Skeletal muscle tissue (tissue), 3 donors: ENCODE measurements at regions not wholly inside any gene's neighbourhood (a gene's known extent, or its start where the extent isn't known, plus 50 kb on each side); places are given as distances from the start of the nearest gene placed in this dataset.

Source experiments
- H3K27ac ChIP-seq: one replicate; pipeline ENCODE4 v1.7.0; 2013; ENCODE audit warnings: mild to moderate bottlenecking, low read depth, low read length, inconsistent platforms
- H3K27me3 ChIP-seq, 3 donors: one replicate each; pipeline ENCODE4 v1.7.0; 2013; ENCODE audit warnings: low read length in 3 of 3; ENCODE audit not compliant: control insufficient read depth in 3 of 3, insufficient read depth in 3 of 3
- H3K36me3 ChIP-seq, 3 donors: one replicate each; pipeline ENCODE4 v1.7.0; 2013; ENCODE audit warnings: low read length in 3 of 3; ENCODE audit not compliant: control insufficient read depth in 3 of 3, insufficient read depth in 3 of 3
- H3K4me1 ChIP-seq, 3 donors: one replicate each; pipeline ENCODE4 v1.7.0; 2013; ENCODE audit warnings: low read length in 3 of 3, mild to moderate bottlenecking in 3 of 3; ENCODE audit not compliant: control insufficient read depth in 3 of 3, insufficient read depth in 3 of 3
- H3K4me3 ChIP-seq, 3 donors: one replicate each; pipeline ENCODE4 v1.7.0; 2013; ENCODE audit warnings: low read length in 3 of 3
- H3K9ac ChIP-seq, 3 donors: one replicate each; pipeline ENCODE4 v1.7.0; 2013; ENCODE audit warnings: low read length in 3 of 3, mild to moderate bottlenecking in 3 of 3, moderate library complexity in 2 of 3, low read depth in 1 of 3
- H3K9me3 ChIP-seq, 3 donors: one replicate each; pipeline ENCODE4 v1.7.0; 2013; ENCODE audit warnings: low read length in 3 of 3; ENCODE audit not compliant: control insufficient read depth in 3 of 3
- donor health status: Osteomylitis.

DNA sequence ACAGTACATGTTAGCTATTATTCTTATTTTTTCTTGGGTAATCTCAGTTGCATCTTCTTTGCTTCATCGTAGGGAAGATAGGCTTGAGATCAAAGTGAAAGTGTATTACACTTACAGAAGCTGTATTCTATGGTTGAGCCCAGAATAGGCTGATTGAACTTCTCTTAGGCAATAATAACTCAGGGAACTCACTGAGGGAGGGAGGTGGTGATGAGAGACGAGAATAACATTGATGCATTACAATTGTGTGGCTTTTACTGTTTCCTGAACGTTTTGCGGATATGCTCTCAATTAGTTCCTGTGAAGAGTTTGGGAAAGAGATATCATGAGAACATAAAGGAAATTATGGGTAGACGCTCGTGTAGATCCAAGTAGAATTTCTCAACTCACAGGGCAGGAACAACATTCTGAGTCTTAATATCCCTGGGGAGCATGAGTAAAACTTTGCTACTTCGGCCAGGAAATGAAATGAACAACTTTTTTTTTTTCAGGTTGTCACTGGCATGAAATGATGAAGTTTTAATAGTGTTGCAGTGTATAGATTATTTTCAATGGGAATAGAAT is 302.2 kb downstream of the TUSC7 start:
- Histone ChIP-seq H3K27ac (no peak overlapping the region), H3K4me3 (no peak overlapping the region), H3K9me3 (no peaks in the 10 kb centered on the region)

DNA sequence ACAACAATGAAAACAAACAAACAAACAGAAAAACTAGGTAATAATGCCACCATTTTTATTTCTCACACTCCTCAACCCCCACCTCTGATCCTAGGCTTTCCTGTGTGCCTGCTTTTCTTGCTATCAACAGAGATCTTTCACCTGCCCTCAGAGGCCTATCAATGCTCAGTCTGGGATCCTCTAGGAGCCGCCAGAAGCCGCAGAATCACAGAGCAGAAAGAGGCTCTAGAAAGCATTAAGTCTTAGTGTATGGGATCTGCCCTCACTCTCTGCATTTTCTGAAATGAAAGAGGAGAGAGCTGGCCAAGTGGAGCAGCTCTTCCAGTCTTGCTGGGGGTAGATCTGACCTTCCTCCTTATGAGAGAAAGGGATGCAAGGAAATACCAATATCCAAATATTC is 306.8 kb downstream of the TUSC7 start:
- H3K27ac ChIP-seq: no peak overlapping the region
- peaks cover 0 to 2% (median 0%) of the 10 kb centered on the region in 3 donors for H3K27me3 ChIP-seq
- no peaks in the 10 kb centered on the region for H3K36me3 ChIP-seq
- no peaks in the 10 kb centered on the region for H3K4me1 ChIP-seq
- H3K9ac ChIP-seq: no peak overlapping the region
- no peak overlapping the region for H3K4me3 ChIP-seq
- H3K9me3 ChIP-seq: no peaks in the 10 kb centered on the region

More for the DNA sequence above, 302.2 kb downstream of the TUSC7 start:
- no peaks in the 10 kb centered on the region for H3K27me3 ChIP-seq
- no peaks in the 10 kb centered on the region for H3K4me1 ChIP-seq
- no peak overlapping the region for H3K9ac ChIP-seq
- no peaks in the 10 kb centered on the region for H3K36me3 ChIP-seq

DNA sequence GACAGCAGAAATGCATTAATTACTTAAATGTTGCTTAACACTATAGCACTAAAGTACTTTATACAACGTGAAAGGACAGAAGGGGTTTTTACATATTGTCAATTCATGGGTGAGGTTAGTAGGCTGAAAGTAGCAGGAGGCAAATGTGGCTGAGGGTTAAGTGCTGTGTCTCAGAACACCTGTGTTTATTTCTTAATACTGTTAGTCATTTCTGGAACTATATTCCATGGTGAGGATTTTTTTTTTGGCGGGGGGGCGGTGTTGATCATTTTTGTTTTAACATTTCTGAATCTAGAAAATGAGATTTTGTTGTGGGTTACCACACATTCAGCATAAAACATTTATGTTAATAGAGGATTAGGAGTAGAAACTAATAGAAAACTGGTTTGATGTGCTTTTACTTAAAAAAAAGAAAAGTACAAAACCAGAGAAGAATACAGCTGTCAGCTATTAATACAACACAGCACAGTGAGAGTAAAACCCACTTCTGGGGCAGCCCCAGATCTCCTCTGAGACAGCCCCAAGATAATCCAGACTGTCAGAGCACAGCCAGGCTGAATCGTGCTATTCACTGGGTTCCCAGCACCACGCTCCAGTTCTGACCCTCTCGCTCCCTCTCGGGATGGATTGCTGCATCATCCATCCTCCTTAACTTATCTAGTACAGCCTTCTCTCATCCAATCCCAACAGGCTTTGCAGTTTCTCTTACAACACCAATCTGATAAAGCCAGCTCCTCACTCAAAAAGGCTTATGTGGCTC is 307.7 kb downstream of the TUSC7 start:
- Histone ChIP-seq H3K4me3 (no peak overlapping the region), H3K27ac (no peak overlapping the region), H3K36me3 (no peaks in the 10 kb centered on the region), H3K9me3 (no peaks in the 10 kb centered on the region), H3K4me1 (no peaks in the 10 kb centered on the region), H3K27me3 (peaks cover 0 to 2% (median 0%) of the 10 kb centered on the region in 3 donors), H3K9ac (no peak overlapping the region)

DNA sequence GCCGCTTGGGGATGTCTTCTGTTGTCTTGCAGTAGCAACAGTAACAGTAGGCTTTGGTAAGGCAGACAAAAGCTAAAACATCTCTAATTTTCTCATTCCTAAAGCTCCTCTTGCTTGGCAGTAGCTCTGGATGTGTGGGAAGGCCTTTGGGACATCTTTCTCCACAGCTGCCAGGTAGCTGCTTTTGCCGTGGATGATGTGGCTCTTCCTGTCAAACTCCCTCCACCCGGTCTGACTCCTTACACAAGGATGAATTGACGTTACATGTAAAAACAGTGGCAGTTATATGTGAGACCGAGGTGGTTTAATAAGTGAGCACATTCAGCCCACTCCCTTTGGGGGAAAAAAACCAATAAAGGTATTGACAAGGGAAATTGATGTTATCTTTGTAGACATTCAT is 309.1 kb downstream of the TUSC7 start:
- Histone ChIP-seq H3K27ac (no peak overlapping the region), H3K9me3 (no peaks in the 10 kb centered on the region), H3K4me1 (no peaks in the 10 kb centered on the region), H3K4me3 (no peak overlapping the region), H3K27me3 (peaks cover 0 to 2% (median 0%) of the 10 kb centered on the region in 3 donors), H3K36me3 (no peaks in the 10 kb centered on the region), H3K9ac (no peak overlapping the region)

DNA sequence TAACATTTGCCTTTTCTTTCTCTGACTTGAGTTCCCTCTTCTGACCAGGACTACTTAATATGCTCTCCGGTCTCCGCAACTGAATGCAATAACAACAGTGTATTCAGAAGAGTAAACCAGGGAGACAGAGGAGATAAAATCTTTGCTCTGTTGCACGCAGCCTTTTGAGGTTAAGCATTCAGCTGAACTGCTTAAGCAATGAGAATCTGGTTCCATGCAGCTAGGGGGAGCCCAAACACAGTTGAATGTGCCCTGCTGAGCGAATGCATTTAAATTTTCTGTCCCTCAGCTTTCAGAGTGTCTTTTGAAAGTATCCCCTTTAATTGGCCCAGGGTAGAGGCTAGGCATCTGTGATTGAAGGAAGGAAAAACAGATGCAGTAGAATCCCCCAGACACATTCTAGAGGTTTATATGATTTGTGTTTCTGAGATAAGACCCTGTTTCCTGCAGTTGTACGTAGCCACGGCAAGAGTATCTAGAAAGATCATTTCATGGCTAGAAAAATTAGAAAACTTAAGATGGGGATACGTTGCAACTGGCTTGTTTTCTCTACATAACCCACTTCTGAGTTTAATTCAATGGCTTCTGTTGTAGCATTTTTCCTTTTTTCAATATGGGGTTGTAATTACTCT is 309.6 kb downstream of the TUSC7 start:
- peak overlapping the region in 1 of 3 donors; percentile 35 for H3K9ac ChIP-seq
- H3K27me3 ChIP-seq: peaks cover 0 to 2% (median 0%) of the 10 kb centered on the region in 3 donors
- H3K4me3 ChIP-seq: no peak overlapping the region
- H3K9me3 ChIP-seq: no peaks in the 10 kb centered on the region
- H3K27ac ChIP-seq: no peak overlapping the region
- no peaks in the 10 kb centered on the region for H3K4me1 ChIP-seq
- no peaks in the 10 kb centered on the region for H3K36me3 ChIP-seq

DNA sequence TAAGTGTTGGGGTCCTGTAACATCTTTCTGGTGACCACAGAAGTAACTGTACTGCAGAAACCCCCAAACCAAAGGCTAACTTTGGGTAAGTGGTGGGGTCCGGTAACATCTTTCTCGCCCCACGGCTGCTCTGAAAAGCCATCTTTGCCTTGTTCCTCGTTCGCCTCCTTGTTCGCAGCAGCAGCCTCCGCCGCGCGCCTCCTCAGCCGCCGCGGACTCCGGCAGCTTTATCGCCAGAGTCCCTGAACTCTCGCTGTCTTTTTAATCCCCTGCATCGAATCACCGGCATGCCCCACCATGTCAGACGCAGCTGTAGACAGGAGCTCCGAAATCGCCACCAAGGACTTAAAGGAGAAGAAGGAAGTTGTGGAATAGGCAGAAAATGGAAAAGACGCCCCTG is 316.8 kb downstream of the TUSC7 start:
- H3K9ac ChIP-seq: no peak overlapping the region
- H3K27me3 ChIP-seq: no peaks in the 10 kb centered on the region
- H3K9me3 ChIP-seq: no peaks in the 10 kb centered on the region
- no peaks in the 10 kb centered on the region for H3K4me1 ChIP-seq
- H3K4me3 ChIP-seq: no peak overlapping the region
- H3K27ac ChIP-seq: no peak overlapping the region
- H3K36me3 ChIP-seq: no peaks in the 10 kb centered on the region

DNA sequence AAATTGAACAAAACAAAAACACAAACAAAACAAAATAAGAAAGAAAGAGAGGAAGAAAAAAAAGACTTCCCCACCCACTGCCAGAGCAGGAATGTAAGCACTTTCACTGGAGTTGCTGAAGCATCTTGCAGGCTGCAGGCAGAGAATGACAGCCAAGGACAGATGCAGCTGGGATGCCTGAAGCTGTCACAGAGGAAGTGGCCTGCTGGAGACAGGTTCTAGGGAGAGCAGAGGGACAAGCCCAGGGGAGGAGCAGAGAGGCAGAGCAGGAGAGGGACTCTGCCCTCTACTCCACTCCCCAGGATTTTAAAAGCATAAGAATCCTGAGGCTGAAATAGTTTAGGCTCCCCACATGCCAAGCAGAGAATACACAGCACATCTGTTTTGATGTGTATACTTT is 326.2 kb downstream of the TUSC7 start:
- Histone ChIP-seq H3K4me3 (no peak overlapping the region), H3K36me3 (no peaks in the 10 kb centered on the region), H3K9ac (no peak overlapping the region), H3K4me1 (peaks cover 0 to 4% (median 2%) of the 10 kb centered on the region in 3 donors), H3K27ac (no peak overlapping the region), H3K27me3 (no peaks in the 10 kb centered on the region), H3K9me3 (no peaks in the 10 kb centered on the region)

DNA sequence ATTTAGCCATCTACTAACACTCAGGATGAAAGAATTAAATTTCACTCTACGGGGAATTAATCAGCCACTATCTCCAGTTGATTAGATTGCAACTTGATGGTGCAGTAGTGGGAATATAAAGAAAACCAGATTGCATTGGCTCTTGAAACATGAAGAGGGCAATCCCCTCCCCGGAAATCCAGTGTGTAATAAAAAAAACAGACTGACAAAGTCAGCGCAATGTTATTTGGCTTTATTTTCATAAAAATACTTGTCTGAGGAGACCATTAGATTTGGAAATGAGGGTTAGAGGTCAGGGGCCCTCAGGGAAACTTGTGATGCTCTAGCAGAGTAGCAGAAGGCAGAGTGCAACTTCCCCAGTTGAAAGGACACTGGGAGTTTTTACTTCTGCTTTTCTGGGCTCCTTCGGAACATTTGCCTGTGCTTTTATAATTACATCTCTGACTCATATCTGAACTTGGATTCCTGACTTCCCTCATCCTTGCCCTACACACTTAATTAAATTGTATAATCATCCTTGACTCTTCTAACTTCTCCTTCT is 326.8 kb downstream of the TUSC7 start:
- Histone ChIP-seq H3K4me3 (no peak overlapping the region), H3K27me3 (no peaks in the 10 kb centered on the region), H3K9me3 (no peaks in the 10 kb centered on the region), H3K36me3 (no peaks in the 10 kb centered on the region), H3K4me1 (peaks cover 0 to 4% (median 2%) of the 10 kb centered on the region in 3 donors), H3K27ac (no peak overlapping the region), H3K9ac (no peak overlapping the region)

DNA sequence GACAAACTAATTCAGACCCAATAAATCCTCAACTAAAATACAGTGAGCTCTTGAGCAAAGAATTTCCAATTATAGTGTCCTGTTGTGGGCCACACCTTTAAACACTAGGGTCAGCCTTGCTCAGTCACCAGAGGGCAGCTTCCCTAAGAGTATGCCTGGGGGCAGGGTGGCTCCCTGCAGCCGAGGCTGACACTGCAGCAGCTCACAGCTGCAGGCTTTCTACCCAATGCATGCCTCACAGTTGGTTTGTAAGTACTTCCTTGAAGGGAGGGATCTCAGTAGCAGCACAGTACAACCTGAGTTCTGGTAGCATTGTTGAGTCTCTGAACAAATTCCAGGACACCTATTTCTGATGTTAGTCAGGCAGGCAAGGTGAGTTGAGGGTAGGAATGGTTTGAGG is 335.6 kb downstream of the TUSC7 start:
- no peaks in the 10 kb centered on the region for H3K36me3 ChIP-seq
- no peaks in the 10 kb centered on the region for H3K9me3 ChIP-seq
- H3K27me3 ChIP-seq: no peaks in the 10 kb centered on the region
- no peak overlapping the region for H3K27ac ChIP-seq
- no peaks in the 10 kb centered on the region for H3K4me1 ChIP-seq
- no peak overlapping the region for H3K4me3 ChIP-seq
- H3K9ac ChIP-seq: no peak overlapping the region
